ENCODE measurements at regions not wholly inside any gene's neighbourhood (a gene's known extent, or its start where the extent isn't known, plus 50 kb on each side); places are given as distances from the start of the nearest gene placed in this dataset.

DNA sequence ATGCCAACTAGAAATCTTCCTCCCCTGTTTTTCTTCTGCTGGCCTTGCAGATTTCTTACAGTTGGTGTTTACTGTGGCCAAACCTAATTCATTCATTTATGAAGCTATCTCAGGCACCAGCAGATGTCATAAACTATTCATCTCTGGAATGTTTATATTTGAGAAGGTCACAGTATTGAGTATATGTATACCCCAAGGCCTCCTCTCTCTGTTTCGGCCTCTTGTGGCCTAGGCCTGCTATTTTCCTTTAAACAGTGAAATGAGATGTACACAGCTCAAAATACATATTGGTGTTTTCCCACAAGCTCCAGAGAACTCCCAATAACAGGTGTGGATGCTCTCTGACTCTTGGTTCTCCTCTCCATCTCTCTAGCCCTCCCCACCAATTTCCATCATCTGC is 520.7 kb upstream of the CAMK1G start:
- ATAC-seq: no peak
- no peak for TF ChIP-seq CTCF (IDR thresholded peaks at IDR 0.05)
- Mint-ChIP-seq H3K27ac (no peak overlapping the region), H3K4me3 (no peak overlapping the region), H3K9me3 (no peaks in the 10 kb centered on the region), H3K4me1 (ENCODE audit: low read depth) (no peaks in the 10 kb centered on the region), H3K27me3 (peaks cover 4% of the 10 kb centered on the region), H3K36me3 (ENCODE audit: low read depth) (no peaks in the 10 kb centered on the region)
- intact Hi-C loops (cut with micrococcal nuclease): no loop called here
- ChIA-PET POLR2A (no interaction called here), CTCF (no interaction called here)
- DNase-seq: no peak

DNA sequence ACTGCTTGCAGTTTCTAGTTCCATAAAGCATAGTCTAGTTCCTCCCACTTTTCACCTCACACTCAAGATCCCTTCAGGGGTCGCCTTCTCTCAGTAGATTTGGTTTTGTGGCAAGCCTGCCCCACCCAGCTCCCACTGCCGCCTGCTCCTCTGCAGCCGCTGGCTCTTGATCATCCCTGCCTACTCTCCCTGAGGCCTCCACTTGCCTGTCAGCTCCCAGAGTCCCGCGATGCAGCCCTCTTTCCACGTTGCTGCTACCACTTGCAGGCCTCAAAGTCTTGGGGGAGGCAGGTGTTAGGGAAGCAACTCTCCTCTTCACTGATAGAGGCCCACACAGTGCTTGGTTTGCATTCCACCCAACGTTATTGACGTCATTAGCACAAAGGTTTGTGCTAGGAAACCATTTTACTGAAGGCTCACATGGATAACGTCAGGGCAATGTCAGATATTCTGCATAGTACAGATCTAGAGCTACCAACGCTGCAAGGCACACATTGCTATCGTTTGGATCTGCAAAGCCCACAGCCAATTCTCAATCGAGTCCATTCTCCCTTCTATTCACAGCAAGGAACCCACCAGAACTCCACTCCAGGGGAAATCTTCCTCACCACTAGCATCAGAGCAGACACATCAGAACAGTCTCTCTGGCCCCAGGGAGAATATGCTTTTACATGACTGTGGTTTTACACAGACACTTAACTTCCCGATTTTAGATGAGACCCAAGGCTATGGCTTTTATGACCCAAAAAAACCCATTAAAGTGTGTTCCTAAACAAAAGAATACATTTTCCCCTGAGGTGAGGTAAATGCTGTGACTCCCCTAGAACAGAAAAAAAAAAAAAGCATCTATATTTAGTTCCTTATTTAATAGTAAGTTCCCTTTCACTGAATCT is 519.5 kb upstream of the CAMK1G start:
- ChIA-PET CTCF (no interaction called here), POLR2A (no interaction called here)
- H3K36me3 Mint-ChIP-seq (ENCODE audit: low read depth): no peaks in the 10 kb centered on the region
- ATAC-seq (no peak), DNase-seq (no peak)
- no peaks in the 10 kb centered on the region for H3K9me3 Mint-ChIP-seq
- no peaks in the 10 kb centered on the region for H3K4me1 Mint-ChIP-seq (ENCODE audit: low read depth)
- intact Hi-C loops (cut with micrococcal nuclease): no loop called here
- peaks cover 4% of the 10 kb centered on the region for H3K27me3 Mint-ChIP-seq
- TF ChIP-seq CTCF (IDR thresholded peaks at IDR 0.05): no peak
- no peak overlapping the region for H3K27ac Mint-ChIP-seq
- H3K4me3 Mint-ChIP-seq: no peak overlapping the region

- no peak overlapping the region for H3K27ac Mint-ChIP-seq
- no peak for ATAC-seq
- CTCF ChIA-PET: no interaction called here
Measured at GRCh38 chr1:209064850-209065706, 518.4 kb upstream of the CAMK1G start.

DNA sequence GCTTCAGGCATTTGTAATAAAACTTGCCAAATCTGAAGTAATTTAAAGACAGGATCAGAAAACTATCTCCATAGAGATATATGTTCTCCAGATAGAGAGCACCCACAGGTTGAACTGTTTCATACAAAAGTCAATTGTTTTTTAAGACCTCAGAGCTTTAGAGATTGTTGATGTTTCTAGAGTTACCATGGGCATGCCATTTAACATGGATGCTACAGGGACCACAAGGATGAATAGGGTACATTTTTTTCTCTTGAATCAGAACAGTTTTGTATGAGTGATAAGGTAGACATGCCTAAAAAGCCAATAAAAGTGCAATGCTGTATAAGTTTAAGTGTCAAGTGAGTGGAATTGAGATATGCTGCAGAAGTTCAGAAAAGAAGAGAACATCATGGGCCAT is 511.0 kb upstream of the CAMK1G start:
- ChIA-PET POLR2A (no interaction called here), CTCF (no interaction called here)
- Mint-ChIP-seq H3K4me1 (ENCODE audit: low read depth) (no peaks in the 10 kb centered on the region), H3K4me3 (no peak overlapping the region), H3K36me3 (ENCODE audit: low read depth) (no peaks in the 10 kb centered on the region), H3K9me3 (no peaks in the 10 kb centered on the region), H3K27ac (no peak overlapping the region), H3K27me3 (no peaks in the 10 kb centered on the region)
- TF ChIP-seq CTCF (IDR thresholded peaks at IDR 0.05): no peak
- DNase-seq (no peak), ATAC-seq (no peak)
- intact Hi-C loops (cut with micrococcal nuclease): no loop called here

More at GRCh38 chr1:209064850-209065706, 518.4 kb upstream of the CAMK1G start:
- Mint-ChIP-seq H3K27me3 (peaks cover 3% of the 10 kb centered on the region), H3K4me1 (ENCODE audit: low read depth) (no peaks in the 10 kb centered on the region), H3K4me3 (no peak overlapping the region), H3K9me3 (no peaks in the 10 kb centered on the region), H3K36me3 (ENCODE audit: low read depth) (no peaks in the 10 kb centered on the region)
- no peak for TF ChIP-seq CTCF (IDR thresholded peaks at IDR 0.05)
- intact Hi-C loops (cut with micrococcal nuclease): no loop called here
- POLR2A ChIA-PET: no interaction called here
- DNase-seq: no peak

GRCh38 chr1:209073879-209074278 is 509.6 kb upstream of the CAMK1G start:
- H3K27ac Mint-ChIP-seq: no peak overlapping the region
- CTCF ChIA-PET: no interaction called here
- no peak for DNase-seq
- no peaks in the 10 kb centered on the region for H3K27me3 Mint-ChIP-seq
- intact Hi-C loops (cut with micrococcal nuclease): no loop called here
- no peaks in the 10 kb centered on the region for H3K4me1 Mint-ChIP-seq (ENCODE audit: low read depth)
- POLR2A ChIA-PET: no interaction called here
- no peak for ATAC-seq
- H3K9me3 Mint-ChIP-seq: no peaks in the 10 kb centered on the region
- H3K4me3 Mint-ChIP-seq: no peak overlapping the region
- H3K36me3 Mint-ChIP-seq (ENCODE audit: low read depth): no peaks in the 10 kb centered on the region
- no peak for TF ChIP-seq CTCF (IDR thresholded peaks at IDR 0.05)
